C4-2B (cell line): ENCODE measurements at regions not wholly inside any gene's neighbourhood (a gene's known extent, or its start where the extent isn't known, plus 50 kb on each side); places are given as distances from the start of the nearest gene placed in this dataset.

ENCODE experiments used
- CTCF ChIP-seq: fragments of 450-650 bp; conservative IDR thresholded peaks from 2 replicates; pipeline ENCODE4 v1.5.1; 2017; ENCODE audit warnings: mild to moderate bottlenecking
- ZFX ChIP-seq: fragments of 450-650 bp; IDR thresholded peaks from 2 replicates; pipeline ENCODE4 v1.6.1; 2017

GRCh38 chr2:64400733-64401528 is 53.0 kb upstream of the LGALSL start:
- no peak for TF ChIP-seq CTCF
- TF ChIP-seq ZFX = no peak
